HFF-Myc (cell line): ENCODE measurements at regions not wholly inside any gene's neighbourhood (a gene's known extent, or its start where the extent isn't known, plus 50 kb on each side); places are given as distances from the start of the nearest gene placed in this dataset.

Source experiments
- DNase-seq: peaks from one replicate; pipeline ENCODE4 v3.0.0-alpha.2; 2011; ENCODE audit warnings: low read depth; ENCODE audit errors: extremely low read depth
- H3K4me3 ChIP-seq: replicated peaks from 2 replicates; pipeline ENCODE4 v1.5.1; 2011; ENCODE audit warnings: low read depth, mild to moderate bottlenecking, control low read depth, low read length
- TF ChIP-seq, protein P1 (sequence below): IDR thresholded peaks from 2 replicates; pipeline ENCODE4 v1.5.1; 2012; ENCODE audit warnings: mild to moderate bottlenecking, low read depth, low read length, control low read depth; ENCODE audit errors: missing control alignments

DNA sequence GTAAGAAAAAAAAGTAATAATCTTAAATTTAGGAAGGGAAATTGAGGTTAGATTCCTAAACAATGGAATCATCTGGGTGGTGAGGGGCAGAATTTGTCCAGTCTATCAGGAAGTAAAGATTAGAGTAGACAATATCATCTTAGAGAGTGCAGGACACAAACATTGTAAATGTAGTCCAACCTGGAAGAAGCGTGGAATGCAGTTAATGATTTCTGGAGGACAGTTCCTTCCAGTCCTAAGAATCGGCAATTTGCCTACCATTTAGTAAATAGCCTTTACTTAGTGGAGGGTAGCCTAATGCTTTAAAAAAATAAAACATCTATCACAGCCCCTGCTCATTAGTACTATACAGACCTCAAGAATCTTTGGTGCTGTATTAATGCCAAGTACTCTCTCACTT lies 147.5 kb upstream of the TTC29 start:
- H3K4me3 ChIP-seq = no peak overlapping the region
- TF ChIP-seq, protein P1, sequence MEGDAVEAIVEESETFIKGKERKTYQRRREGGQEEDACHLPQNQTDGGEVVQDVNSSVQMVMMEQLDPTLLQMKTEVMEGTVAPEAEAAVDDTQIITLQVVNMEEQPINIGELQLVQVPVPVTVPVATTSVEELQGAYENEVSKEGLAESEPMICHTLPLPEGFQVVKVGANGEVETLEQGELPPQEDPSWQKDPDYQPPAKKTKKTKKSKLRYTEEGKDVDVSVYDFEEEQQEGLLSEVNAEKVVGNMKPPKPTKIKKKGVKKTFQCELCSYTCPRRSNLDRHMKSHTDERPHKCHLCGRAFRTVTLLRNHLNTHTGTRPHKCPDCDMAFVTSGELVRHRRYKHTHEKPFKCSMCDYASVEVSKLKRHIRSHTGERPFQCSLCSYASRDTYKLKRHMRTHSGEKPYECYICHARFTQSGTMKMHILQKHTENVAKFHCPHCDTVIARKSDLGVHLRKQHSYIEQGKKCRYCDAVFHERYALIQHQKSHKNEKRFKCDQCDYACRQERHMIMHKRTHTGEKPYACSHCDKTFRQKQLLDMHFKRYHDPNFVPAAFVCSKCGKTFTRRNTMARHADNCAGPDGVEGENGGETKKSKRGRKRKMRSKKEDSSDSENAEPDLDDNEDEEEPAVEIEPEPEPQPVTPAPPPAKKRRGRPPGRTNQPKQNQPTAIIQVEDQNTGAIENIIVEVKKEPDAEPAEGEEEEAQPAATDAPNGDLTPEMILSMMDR = no peak
- no peak for DNase-seq

DNA sequence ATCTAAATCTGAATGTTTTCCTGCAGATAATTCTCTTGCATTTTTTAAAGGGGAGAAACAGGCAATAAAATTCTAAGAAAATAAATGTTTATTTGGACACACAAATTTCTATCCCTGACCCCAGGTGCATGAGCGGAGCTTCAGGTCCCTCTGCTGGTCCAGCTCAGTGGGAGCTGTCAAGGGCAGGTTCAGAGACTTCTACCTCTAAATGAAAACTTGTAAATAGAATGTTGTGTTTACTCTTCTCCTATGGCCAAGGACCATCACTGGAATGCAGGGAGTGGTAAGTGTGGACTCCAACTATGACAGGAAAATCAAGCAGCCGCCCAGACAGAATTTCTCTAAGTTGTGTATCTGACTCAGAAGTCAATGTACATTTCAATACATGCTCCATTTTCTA lies 148.6 kb upstream of the TTC29 start:
- no peak for DNase-seq

DNA sequence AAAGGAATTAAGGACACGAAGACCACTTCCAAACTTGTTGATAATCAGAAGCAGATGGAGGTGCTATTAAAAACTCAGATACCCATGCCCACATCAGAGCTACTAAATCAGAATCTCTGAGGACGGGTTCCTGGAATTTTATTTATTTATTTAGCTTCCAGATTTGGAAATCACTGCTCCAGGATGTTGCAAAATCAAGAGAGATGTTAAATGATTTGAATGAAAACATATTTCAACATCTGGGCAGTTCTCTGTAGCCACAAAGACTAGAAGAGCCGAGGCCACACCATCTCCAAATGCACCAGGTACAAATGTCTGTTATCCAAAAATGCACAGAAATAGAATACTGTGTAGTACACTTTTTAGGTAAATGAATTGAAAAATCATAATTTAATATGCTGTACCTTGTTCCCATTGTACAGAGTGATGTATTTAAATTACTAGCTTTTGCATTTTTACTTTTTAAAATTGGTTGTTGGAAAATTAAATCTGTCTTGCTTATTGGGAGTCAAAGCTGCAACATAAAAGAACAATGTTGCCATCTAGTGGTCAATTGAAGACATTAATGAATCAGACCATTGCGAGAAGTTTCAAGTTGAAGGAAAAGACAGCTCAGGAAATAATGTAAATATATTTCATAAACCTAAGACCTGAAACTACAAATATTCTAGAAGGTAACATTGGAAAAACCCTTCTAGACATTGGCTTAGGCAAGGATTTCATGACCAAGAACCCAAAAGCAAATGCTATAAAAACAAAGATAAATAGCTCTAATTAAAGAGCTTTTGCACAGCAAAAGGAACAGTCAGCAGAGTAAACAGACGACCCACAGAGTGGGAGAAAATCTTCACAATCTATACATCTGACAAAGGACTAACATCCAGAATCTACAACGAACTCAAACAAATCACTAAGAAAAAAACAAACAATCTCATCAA lies 151.3 kb upstream of the TTC29 start:
- no peak overlapping the region for H3K4me3 ChIP-seq
- TF ChIP-seq, protein P1 = peak; percentile 25
- peak; percentile 47 for DNase-seq

More for the DNA sequence above, 148.6 kb upstream of the TTC29 start:
- TF ChIP-seq, protein P1 = peak; percentile 36
- H3K4me3 ChIP-seq = no peak overlapping the region

DNA sequence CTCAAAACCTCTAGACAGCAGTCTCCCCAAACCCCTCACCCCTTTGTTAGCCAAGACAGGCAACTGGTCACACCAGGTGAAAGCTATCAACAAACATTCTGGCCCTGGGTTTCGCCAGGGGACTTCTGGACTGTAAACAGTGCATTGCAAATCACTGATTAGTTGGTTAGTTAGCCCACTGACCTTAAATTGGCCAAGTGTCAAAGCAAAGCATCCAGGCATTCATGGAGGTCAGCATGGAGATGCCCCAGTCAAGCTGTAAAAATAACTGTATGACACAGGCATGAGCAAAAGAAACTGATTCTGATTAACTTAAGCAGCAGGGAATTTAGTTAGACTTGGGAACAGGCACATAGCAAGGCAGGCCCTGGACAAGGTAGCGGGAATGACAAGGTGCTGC lies 156.0 kb upstream of the TTC29 start:
- no peak for DNase-seq
- no peak overlapping the region for H3K4me3 ChIP-seq
- TF ChIP-seq, protein P1 = no peak

DNA sequence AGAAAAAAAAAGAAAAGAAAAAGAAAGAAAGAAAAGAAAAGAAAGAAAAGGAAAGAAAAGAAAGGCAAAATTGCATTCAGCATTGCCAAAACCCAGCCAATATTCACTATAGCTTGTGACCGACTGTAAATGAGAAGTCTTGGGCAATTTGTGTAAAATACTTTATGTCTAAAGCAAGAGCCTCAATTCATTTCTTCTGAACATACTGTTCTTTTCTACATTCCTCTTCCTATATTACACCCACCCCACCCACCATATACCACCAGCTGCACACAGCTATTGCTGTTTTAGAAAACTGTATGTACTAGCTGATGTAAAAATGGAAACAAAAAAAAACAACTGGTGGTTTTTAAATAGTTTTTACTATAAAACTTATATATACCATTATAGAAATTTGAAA lies 156.9 kb upstream of the TTC29 start:
- H3K4me3 ChIP-seq = no peak overlapping the region
- TF ChIP-seq, protein P1 = no peak
- no peak for DNase-seq

DNA sequence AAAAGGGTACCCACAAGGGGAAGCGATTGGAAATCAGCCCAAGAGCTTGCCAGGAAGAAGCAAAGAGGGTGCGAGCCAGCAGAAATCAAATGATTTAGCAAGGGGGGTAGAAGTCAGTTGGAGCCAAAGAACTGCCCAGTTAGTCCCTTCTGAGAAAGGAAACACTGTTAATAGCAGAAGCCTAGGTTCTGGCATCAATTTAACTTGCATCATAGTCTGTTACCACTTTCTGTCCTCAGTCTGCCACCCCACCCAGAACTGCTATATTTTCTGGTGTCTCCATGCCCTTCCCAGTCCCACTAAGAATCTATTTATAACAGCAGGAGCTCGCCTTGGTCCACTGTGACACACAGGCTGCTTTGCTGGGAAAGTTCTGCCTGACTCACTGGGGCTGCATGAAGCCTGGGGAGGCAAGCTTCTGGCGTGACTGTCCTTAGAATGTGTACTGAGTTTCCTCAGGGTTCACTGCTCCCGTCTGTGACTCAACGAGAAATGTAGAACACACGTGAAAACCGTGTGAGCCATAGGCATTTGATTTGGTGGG lies 157.8 kb upstream of the TTC29 start:
- TF ChIP-seq, protein P1 = no peak
- no peak for DNase-seq
- H3K4me3 ChIP-seq = no peak overlapping the region

DNA sequence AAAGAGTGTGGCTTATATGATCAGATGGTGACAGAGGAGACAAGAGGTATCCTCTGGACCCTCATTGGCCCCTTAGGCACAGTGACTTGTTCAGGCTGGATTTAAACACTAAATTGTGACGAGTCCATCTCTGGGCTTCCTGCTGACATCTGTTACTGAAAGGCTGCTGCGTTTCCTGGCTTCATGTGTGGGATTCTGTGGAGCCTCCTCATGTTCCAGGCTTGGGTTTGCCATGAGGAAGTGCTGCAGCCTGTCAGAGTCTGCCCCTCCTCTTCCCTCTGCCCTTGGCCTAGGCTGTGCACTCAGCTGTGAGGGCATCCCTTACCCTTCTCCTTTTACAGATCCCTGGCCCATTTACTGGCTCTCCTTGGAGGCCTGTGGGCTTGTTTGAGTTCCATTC lies 159.1 kb upstream of the TTC29 start:
- DNase-seq = no peak

More for the DNA sequence above, 159.1 kb upstream of the TTC29 start:
- H3K4me3 ChIP-seq = no peak overlapping the region
- TF ChIP-seq, protein P1 = no peak
